ENCODE measurements at regions not wholly inside any gene's neighbourhood (a gene's known extent, or its start where the extent isn't known, plus 50 kb on each side); places are given as distances from the start of the nearest gene placed in this dataset.

GRCh38 chr4:27534488-27534887 lies 673.8 kb downstream of the STIM2 start:
- DNase-seq: no peak

GRCh38 chr4:27568236-27568951 lies 707.8 kb downstream of the STIM2 start:
- no peak for DNase-seq

- no peak for DNase-seq
Observed at GRCh38 chr4:27568952-27569319, 708.3 kb downstream of the STIM2 start.

GRCh38 chr4:27574743-27575142 lies 714.1 kb downstream of the STIM2 start:
- no peak for DNase-seq

- DNase-seq: no peak
Observed at GRCh38 chr4:27577951-27578350, 717.3 kb downstream of the STIM2 start.

GRCh38 chr4:27592738-27593137 lies 732.1 kb downstream of the STIM2 start:
- no peak for DNase-seq

GRCh38 chr4:27594922-27595321 lies 734.3 kb downstream of the STIM2 start:
- DNase-seq: no peak

- no peak for DNase-seq
Observed at GRCh38 chr4:27595571-27596360, 735.1 kb downstream of the STIM2 start.

- DNase-seq: no peak
Observed at GRCh38 chr4:27602172-27602571, 741.5 kb downstream of the STIM2 start.

- DNase-seq: no peak
Observed at GRCh38 chr4:27604692-27605091, 744.1 kb downstream of the STIM2 start.

GRCh38 chr4:27616166-27616565 lies 755.5 kb downstream of the STIM2 start:
- no peak for DNase-seq

- DNase-seq: no peak
Observed at GRCh38 chr4:27619435-27619834, 758.8 kb downstream of the STIM2 start.

- no peak for DNase-seq
Observed at GRCh38 chr4:27620886-27621285, 760.2 kb downstream of the STIM2 start.

GRCh38 chr4:27624749-27625148 lies 764.1 kb downstream of the STIM2 start:
- no peak for DNase-seq

GRCh38 chr4:27628609-27629008 lies 768.0 kb downstream of the STIM2 start:
- no peak for DNase-seq

- DNase-seq: no peak
Observed at GRCh38 chr4:27629532-27630225, 769.0 kb downstream of the STIM2 start.

- DNase-seq: no peak
Observed at GRCh38 chr4:27635936-27636913, 775.6 kb downstream of the STIM2 start.

- DNase-seq: no peak
Observed at GRCh38 chr4:27638163-27638915, 777.7 kb downstream of the STIM2 start.

GRCh38 chr4:27643101-27643500 lies 782.5 kb downstream of the STIM2 start:
- DNase-seq: no peak

- no peak for DNase-seq
Observed at GRCh38 chr4:27648416-27648815, 787.8 kb downstream of the STIM2 start.

- DNase-seq: no peak
Observed at GRCh38 chr4:27662426-27662825, 801.8 kb downstream of the STIM2 start.

- no peak for DNase-seq
Observed at GRCh38 chr4:27666943-27667342, 806.3 kb downstream of the STIM2 start.

Data from activated CD4-positive, alpha-beta T cell treated with anti-CD3 and anti-CD28 coated beads for 4 hours (primary cell).